Activated gamma-delta T cell (primary cell): ENCODE measurements at regions not wholly inside any gene's neighbourhood (a gene's known extent, or its start where the extent isn't known, plus 50 kb on each side); places are given as distances from the start of the nearest gene placed in this dataset.

Experiments used
- DNase-seq: peaks from one replicate; lab custom pipeline; 2025; lab: John Stamatoyannopoulos, UW

GRCh38 chr4:161132715-161133425 is 1030.9 kb downstream of the FSTL5 start:
- DNase-seq = no peak

GRCh38 chr4:161121451-161121850 is 1042.3 kb downstream of the FSTL5 start:
- no peak for DNase-seq

GRCh38 chr4:161101881-161102280 is 1061.9 kb downstream of the FSTL5 start:
- no peak for DNase-seq

GRCh38 chr4:161097821-161098220 is 1066.0 kb downstream of the FSTL5 start:
- no peak for DNase-seq

- no peak for DNase-seq
Observed at GRCh38 chr4:161061046-161061445, 1102.8 kb downstream of the FSTL5 start.
